ENCODE measurements at regions not wholly inside any gene's neighbourhood (a gene's known extent, or its start where the extent isn't known, plus 50 kb on each side); places are given as distances from the start of the nearest gene placed in this dataset.

DNA sequence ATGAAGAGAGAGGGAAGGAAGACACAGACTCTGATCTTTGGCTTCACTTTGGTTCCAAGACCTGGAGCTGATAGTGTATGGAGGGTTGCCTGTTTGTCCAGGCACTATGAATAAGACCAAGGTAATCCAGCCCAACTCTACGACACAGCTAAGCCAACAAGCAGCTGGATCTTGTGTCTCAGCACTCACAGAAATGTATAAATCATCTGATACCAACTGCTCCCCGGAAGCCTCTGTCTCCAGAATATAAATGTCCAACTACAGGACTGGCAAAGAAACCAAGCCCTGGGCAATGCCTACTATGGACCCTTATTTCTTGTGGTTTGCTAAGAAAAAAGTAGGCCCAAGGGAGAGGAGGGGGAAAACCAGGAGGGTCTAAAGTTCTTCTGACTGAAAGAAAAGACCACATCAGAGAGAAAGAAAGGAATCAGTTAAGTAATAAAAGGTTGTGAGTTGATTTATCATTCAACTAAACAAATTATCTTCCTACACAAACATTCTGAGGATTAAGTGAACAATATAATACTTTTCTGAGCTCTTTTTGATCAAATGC, 204.0 kb downstream of the DAD1 start:
- TF ChIP-seq, protein P1, sequence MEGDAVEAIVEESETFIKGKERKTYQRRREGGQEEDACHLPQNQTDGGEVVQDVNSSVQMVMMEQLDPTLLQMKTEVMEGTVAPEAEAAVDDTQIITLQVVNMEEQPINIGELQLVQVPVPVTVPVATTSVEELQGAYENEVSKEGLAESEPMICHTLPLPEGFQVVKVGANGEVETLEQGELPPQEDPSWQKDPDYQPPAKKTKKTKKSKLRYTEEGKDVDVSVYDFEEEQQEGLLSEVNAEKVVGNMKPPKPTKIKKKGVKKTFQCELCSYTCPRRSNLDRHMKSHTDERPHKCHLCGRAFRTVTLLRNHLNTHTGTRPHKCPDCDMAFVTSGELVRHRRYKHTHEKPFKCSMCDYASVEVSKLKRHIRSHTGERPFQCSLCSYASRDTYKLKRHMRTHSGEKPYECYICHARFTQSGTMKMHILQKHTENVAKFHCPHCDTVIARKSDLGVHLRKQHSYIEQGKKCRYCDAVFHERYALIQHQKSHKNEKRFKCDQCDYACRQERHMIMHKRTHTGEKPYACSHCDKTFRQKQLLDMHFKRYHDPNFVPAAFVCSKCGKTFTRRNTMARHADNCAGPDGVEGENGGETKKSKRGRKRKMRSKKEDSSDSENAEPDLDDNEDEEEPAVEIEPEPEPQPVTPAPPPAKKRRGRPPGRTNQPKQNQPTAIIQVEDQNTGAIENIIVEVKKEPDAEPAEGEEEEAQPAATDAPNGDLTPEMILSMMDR (IDR thresholded peaks at IDR 0.05): no peak
- no peak for TF ChIP-seq POLR2AphosphoS5 (IDR thresholded peaks at IDR 0.05)
- TF ChIP-seq POLR2A (IDR thresholded peaks at IDR 0.05): no peak
- no peak for TF ChIP-seq EP300 (IDR thresholded peaks at IDR 0.05)

All from upper lobe of left lung (tissue), 4 donors.